PC-9 (cell line): ENCODE measurements at regions not wholly inside any gene's neighbourhood (a gene's known extent, or its start where the extent isn't known, plus 50 kb on each side); places are given as distances from the start of the nearest gene placed in this dataset.

Experiments used
- BruUV-seq: library from RNA; stranded (reverse); fragments of 400-500 nt; replicated peaks from 2 replicates; lab custom pipeline; 2021; lab: Mats Ljungman, UMichigan
- CTCF ChIA-PET: fragments of 300-600 bp; sonication (Branson Sonifier 250); formaldehyde crosslinking; loops from one replicate; lab custom pipeline; 2022; ENCODE audit warnings: antibody characterized with exemption; lab: Charles Lee
- POLR2A ChIA-PET: fragments of 300-600 bp; sonication (Branson Sonifier 250); formaldehyde crosslinking; loops from one replicate; lab custom pipeline; 2022; ENCODE audit warnings: antibody characterized with exemption; ENCODE audit not compliant: unreplicated experiment; lab: Charles Lee
- DNase-seq, 2 experiments: peaks; one replicate each; pipeline versions ENCODE4 v3.0.0 to v3.0.0-alpha.2; 2015 to 2022; ENCODE audit warnings: mixed read lengths in 1 of 2
- H2AFZ ChIP-seq: fragments of 200-600 bp; sonication (generic); 2 replicates; pipeline ENCODE4 v1.8.1; 2017; ENCODE audit warnings: antibody characterized with exemption
- H3F3A ChIP-seq: fragments of 200-600 bp; sonication (generic); 2 replicates; pipeline ENCODE4 v1.8.1; 2017; ENCODE audit warnings: antibody characterized with exemption, mild to moderate bottlenecking, low read depth; ENCODE audit not compliant: insufficient read depth
- H3K27ac ChIP-seq: fragments of 200-600 bp; sonication (generic); 2 replicates; pipeline ENCODE4 v1.6.1; 2016; ENCODE audit warnings: mixed run types
- H3K27me3 ChIP-seq: fragments of 200-600 bp; sonication (generic); 2 replicates; pipeline ENCODE4 v1.6.1; 2016; ENCODE audit warnings: low read depth, mixed run types; ENCODE audit not compliant: insufficient read depth
- H3K36me3 ChIP-seq: fragments of 200-600 bp; sonication (generic); 2 replicates; pipeline ENCODE4 v1.6.1; 2016; ENCODE audit warnings: low read depth, mixed run types
- H3K4me1 ChIP-seq: fragments of 200-600 bp; sonication (generic); replicated peaks from 2 replicates; pipeline ENCODE4 v1.6.1; 2016; ENCODE audit warnings: mixed run types; ENCODE audit not compliant: insufficient read depth
- H3K4me2 ChIP-seq: fragments of 200-600 bp; sonication (generic); 2 replicates; pipeline ENCODE4 v1.6.1; 2017; ENCODE audit warnings: mixed run types
- H3K4me3 ChIP-seq: fragments of 200-600 bp; sonication (generic); 2 replicates; pipeline ENCODE4 v1.6.1; 2016; ENCODE audit warnings: mixed run types
- H3K79me2 ChIP-seq: fragments of 200-600 bp; sonication (generic); 2 replicates; pipeline ENCODE4 v1.6.1; 2017; ENCODE audit warnings: low read depth, mixed run types
- H3K9me2 ChIP-seq: fragments of 200-600 bp; sonication (generic); 2 replicates; pipeline ENCODE4 v1.8.1; 2017; ENCODE audit warnings: mild to moderate bottlenecking; ENCODE audit not compliant: insufficient read depth
- H3K9me3 ChIP-seq: fragments of 200-600 bp; sonication (generic); 2 replicates; pipeline ENCODE4 v1.8.1; 2016; ENCODE audit warnings: low read depth; ENCODE audit not compliant: insufficient read depth
- H4K20me1 ChIP-seq: fragments of 200-600 bp; sonication (generic); 2 replicates; pipeline ENCODE4 v1.8.1; 2017; ENCODE audit not compliant: insufficient read depth
- CTCF ChIP-seq: fragments of 200-600 bp; sonication (generic); conservative IDR thresholded peaks from 2 replicates; pipeline ENCODE4 v1.6.1; 2017; ENCODE audit warnings: mixed run types, antibody characterized with exemption, mild to moderate bottlenecking, moderate library complexity
- EZH2 ChIP-seq: fragments of 200-600 bp; sonication (generic); IDR thresholded peaks from 2 replicates; pipeline ENCODE4 v1.8.0; 2017; ENCODE audit warnings: antibody characterized with exemption, low read depth
- intact Hi-C: fragments of 100-400 bp; cut with micrococcal nuclease; formaldehyde crosslinking; loops from one replicate; pipeline ENCODE4 v1.10.0; 2022; ENCODE audit not compliant: unreplicated experiment

- H3K79me2 ChIP-seq = no peaks in the 10 kb centered on the region
- no peak overlapping the region for H3K4me2 ChIP-seq
- no peaks in the 10 kb centered on the region for H3F3A ChIP-seq
- no peak overlapping the region for H2AFZ ChIP-seq
- TF ChIP-seq CTCF = no peak
- TF ChIP-seq EZH2 = no peak
- no peaks in the 10 kb centered on the region for H3K4me1 ChIP-seq
- no peaks in the 10 kb centered on the region for H3K9me3 ChIP-seq
- no TSS peak for BruUV-seq
- no peaks in the 10 kb centered on the region for H3K27me3 ChIP-seq
- H4K20me1 ChIP-seq = no peaks in the 10 kb centered on the region
- no peaks in the 10 kb centered on the region for H3K9me2 ChIP-seq
- no peak overlapping the region for H3K27ac ChIP-seq
- DNase-seq = no peak
- no peaks in the 10 kb centered on the region for H3K36me3 ChIP-seq
- H3K4me3 ChIP-seq = no peak overlapping the region
- POLR2A ChIA-PET = no interaction called here
- intact Hi-C loops = no loop called here
- CTCF ChIA-PET = no interaction called here
Measured at GRCh38 chr4:45183905-45184304, 457.5 kb upstream of the GNPDA2 start.

GRCh38 chr4:45172636-45173035 is 446.3 kb upstream of the GNPDA2 start:
- Histone ChIP-seq H3K4me3 (no peak overlapping the region), H3K4me2 (no peak overlapping the region), H4K20me1 (no peaks in the 10 kb centered on the region), H3K79me2 (no peaks in the 10 kb centered on the region), H3K36me3 (no peaks in the 10 kb centered on the region), H3K4me1 (no peaks in the 10 kb centered on the region), H3K27ac (no peak overlapping the region), H3F3A (no peaks in the 10 kb centered on the region), H2AFZ (no peak overlapping the region), H3K9me3 (no peaks in the 10 kb centered on the region), H3K27me3 (no peaks in the 10 kb centered on the region), H3K9me2 (no peaks in the 10 kb centered on the region)
- no peak for TF ChIP-seq CTCF
- TF ChIP-seq EZH2 = no peak
- DNase-seq = no peak
- POLR2A ChIA-PET = no interaction called here
- intact Hi-C loops = no loop called here
- CTCF ChIA-PET = no interaction called here
- BruUV-seq = no TSS peak

- no peak for TF ChIP-seq CTCF
- no peak for TF ChIP-seq EZH2
- Histone ChIP-seq H4K20me1 (no peaks in the 10 kb centered on the region), H3K27ac (no peak overlapping the region), H3F3A (no peaks in the 10 kb centered on the region), H3K79me2 (no peaks in the 10 kb centered on the region), H3K9me3 (no peaks in the 10 kb centered on the region), H3K4me2 (no peak overlapping the region), H3K27me3 (no peaks in the 10 kb centered on the region), H3K9me2 (no peaks in the 10 kb centered on the region), H3K4me1 (no peaks in the 10 kb centered on the region), H3K4me3 (no peak overlapping the region), H3K36me3 (no peaks in the 10 kb centered on the region), H2AFZ (no peak overlapping the region)
- DNase-seq = no peak
- ChIA-PET CTCF (no interaction called here), POLR2A (no interaction called here)
- intact Hi-C loops = no loop called here
- BruUV-seq = no TSS peak
Measured at GRCh38 chr4:45160951-45161350, 434.6 kb upstream of the GNPDA2 start.
